GM10266 (cell line): ENCODE measurements at regions not wholly inside any gene's neighbourhood (a gene's known extent, or its start where the extent isn't known, plus 50 kb on each side); places are given as distances from the start of the nearest gene placed in this dataset.

Experiments
- DNase-seq: peaks from one replicate; pipeline ENCODE4 v3.0.0; 2012; ENCODE audit errors: extremely low spot score
- TF ChIP-seq, protein P1 (sequence below): IDR thresholded peaks from 2 replicates; pipeline ENCODE4 v1.5.1; 2012; ENCODE audit warnings: mild to moderate bottlenecking, low read depth; ENCODE audit not compliant: control insufficient read depth, insufficient read depth; ENCODE audit errors: missing control alignments

DNA sequence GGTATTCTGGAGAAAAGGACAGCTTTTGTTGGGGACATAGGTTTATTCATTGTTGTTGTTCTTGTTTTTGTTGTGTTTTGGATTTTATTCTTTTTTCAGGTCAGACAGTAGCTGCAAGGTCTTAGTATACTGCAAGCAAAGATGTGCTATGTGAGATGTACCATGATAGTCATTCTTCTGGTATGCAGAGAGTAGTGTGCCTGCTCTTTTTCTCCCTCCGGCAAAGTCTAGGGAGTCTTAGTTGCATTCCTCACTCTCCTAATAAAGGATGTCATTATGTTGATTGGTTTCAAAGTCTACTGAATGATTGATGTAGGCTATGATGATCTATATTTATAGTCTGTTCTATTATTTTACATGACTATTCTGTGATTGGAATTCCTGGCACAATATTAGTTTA is 119.9 kb upstream of the POF1B start:
- TF ChIP-seq, protein P1, sequence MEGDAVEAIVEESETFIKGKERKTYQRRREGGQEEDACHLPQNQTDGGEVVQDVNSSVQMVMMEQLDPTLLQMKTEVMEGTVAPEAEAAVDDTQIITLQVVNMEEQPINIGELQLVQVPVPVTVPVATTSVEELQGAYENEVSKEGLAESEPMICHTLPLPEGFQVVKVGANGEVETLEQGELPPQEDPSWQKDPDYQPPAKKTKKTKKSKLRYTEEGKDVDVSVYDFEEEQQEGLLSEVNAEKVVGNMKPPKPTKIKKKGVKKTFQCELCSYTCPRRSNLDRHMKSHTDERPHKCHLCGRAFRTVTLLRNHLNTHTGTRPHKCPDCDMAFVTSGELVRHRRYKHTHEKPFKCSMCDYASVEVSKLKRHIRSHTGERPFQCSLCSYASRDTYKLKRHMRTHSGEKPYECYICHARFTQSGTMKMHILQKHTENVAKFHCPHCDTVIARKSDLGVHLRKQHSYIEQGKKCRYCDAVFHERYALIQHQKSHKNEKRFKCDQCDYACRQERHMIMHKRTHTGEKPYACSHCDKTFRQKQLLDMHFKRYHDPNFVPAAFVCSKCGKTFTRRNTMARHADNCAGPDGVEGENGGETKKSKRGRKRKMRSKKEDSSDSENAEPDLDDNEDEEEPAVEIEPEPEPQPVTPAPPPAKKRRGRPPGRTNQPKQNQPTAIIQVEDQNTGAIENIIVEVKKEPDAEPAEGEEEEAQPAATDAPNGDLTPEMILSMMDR = no peak
- no peak for DNase-seq

DNA sequence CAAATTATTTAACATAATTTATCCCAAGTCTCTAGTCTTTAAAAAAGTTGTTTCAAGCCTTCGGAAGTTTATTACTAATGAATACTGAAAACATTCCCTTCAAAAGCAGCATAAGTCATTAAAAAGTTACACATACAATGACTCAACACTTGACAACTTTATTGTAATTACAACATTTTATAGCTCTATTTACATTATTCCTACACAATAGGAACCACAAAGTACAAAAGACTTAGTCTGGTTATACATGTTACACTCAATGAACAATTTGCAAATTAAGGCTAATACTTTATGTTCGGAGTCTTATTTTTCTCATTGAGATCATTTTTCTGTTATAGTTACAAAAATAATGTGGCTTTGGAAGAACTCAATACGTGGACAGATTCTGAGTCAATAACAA is 114.4 kb upstream of the POF1B start:
- TF ChIP-seq, protein P1 = no peak
- DNase-seq = no peak

DNA sequence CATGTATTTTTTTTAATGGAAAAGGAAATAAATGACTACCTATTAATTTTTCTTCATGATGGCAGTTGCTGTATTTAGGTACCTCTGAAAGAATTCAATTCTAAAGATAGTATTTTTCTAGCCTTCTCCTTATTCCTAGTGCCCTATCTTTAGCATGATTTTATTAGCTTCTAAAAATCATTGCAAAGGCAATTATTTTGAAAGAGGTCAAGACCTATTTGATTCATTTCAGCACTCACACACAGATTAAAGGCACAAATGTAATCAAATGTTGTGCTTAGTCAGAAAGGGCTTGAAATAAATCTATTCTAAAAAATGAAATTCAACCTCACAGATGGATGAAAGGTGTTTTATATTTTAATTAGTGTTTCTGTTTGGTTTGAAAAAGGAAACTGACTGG is 74.8 kb upstream of the POF1B start:
- DNase-seq = no peak
- TF ChIP-seq, protein P1 = no peak

DNA sequence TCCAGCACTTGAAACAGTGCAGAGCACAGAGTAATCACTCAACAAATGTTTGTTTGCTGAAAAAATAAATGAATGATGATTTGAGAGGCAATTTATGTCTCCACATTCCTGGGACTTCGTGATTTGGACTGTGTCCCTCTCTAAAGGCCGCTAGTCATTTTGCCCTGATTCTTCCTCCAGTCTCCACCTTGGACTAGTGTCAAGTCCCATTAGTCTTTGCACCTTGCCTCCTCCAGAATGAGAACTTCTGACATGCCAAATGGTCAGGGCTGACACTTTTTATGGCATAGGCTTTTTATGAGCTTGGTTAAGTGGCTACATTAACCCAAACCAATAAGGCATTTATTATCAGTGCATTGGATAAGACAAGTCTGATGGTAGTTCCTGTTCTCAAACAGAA is 65.1 kb upstream of the POF1B start:
- no peak for DNase-seq
- TF ChIP-seq, protein P1 = no peak
